ENCODE measurements at regions not wholly inside any gene's neighbourhood (a gene's known extent, or its start where the extent isn't known, plus 50 kb on each side); places are given as distances from the start of the nearest gene placed in this dataset.

- no peak for DNase-seq
Observed at GRCh38 chr2:5464657-5465056, 227.5 kb upstream of the SOX11 start.

GRCh38 chr2:5465859-5466258 is 226.3 kb upstream of the SOX11 start:
- DNase-seq, result no peak

GRCh38 chr2:5467178-5467905 is 224.8 kb upstream of the SOX11 start:
- no peak for DNase-seq

GRCh38 chr2:5472673-5473072 is 219.5 kb upstream of the SOX11 start:
- no peak for DNase-seq

- DNase-seq, result no peak
Observed at GRCh38 chr2:5473635-5474034, 218.5 kb upstream of the SOX11 start.

GRCh38 chr2:5474716-5475115 is 217.5 kb upstream of the SOX11 start:
- no peak for DNase-seq

GRCh38 chr2:5479265-5479928 is 212.8 kb upstream of the SOX11 start:
- DNase-seq, result no peak

- no peak for DNase-seq
Observed at GRCh38 chr2:5482929-5483331, 209.3 kb upstream of the SOX11 start.

- no peak for DNase-seq
Observed at GRCh38 chr2:5484868-5485267, 207.3 kb upstream of the SOX11 start.

GRCh38 chr2:5491523-5491922 is 200.7 kb upstream of the SOX11 start:
- no peak for DNase-seq

GRCh38 chr2:5493256-5493655 is 198.9 kb upstream of the SOX11 start:
- DNase-seq, result no peak

GRCh38 chr2:5494212-5494611 is 198.0 kb upstream of the SOX11 start:
- DNase-seq, result no peak

- DNase-seq, result no peak
Observed at GRCh38 chr2:5495586-5495985, 196.6 kb upstream of the SOX11 start.

- DNase-seq, result no peak
Observed at GRCh38 chr2:5497874-5498273, 194.3 kb upstream of the SOX11 start.

- no peak for DNase-seq
Observed at GRCh38 chr2:5501807-5502206, 190.4 kb upstream of the SOX11 start.

- DNase-seq, result no peak
Observed at GRCh38 chr2:5502385-5502784, 189.8 kb upstream of the SOX11 start.

GRCh38 chr2:5504756-5505155 is 187.4 kb upstream of the SOX11 start:
- no peak for DNase-seq

GRCh38 chr2:5507367-5507766 is 184.8 kb upstream of the SOX11 start:
- DNase-seq, result no peak

- no peak for DNase-seq
Observed at GRCh38 chr2:5509362-5509761, 182.8 kb upstream of the SOX11 start.

GRCh38 chr2:5510082-5510481 is 182.1 kb upstream of the SOX11 start:
- DNase-seq, result no peak

GRCh38 chr2:5515693-5516092 is 176.5 kb upstream of the SOX11 start:
- no peak for DNase-seq

- DNase-seq, result no peak
Observed at GRCh38 chr2:5519286-5519685, 172.9 kb upstream of the SOX11 start.

- DNase-seq, result no peak
Observed at GRCh38 chr2:5520463-5520972, 171.7 kb upstream of the SOX11 start.

GRCh38 chr2:5521461-5521860 is 170.7 kb upstream of the SOX11 start:
- DNase-seq, result no peak

- DNase-seq, result no peak
Observed at GRCh38 chr2:5524551-5524950, 167.6 kb upstream of the SOX11 start.
